Esophagus squamous epithelium (tissue), 4 donors: ENCODE measurements at regions not wholly inside any gene's neighbourhood (a gene's known extent, or its start where the extent isn't known, plus 50 kb on each side); places are given as distances from the start of the nearest gene placed in this dataset.

Experiments
- CTCF ChIP-seq, 6 experiments: fragments of 450-650 bp in 4 of 6; fragments of 200-600 bp in 2 of 6; sonication (generic) in 2 of 6; IDR thresholded peaks; one replicate each; pipeline ENCODE4 v1.5.1; 2016 to 2019; ENCODE audit warnings: antibody characterized with exemption in 6 of 6, mild to moderate bottlenecking in 4 of 6, moderate library complexity in 4 of 6
- POLR2A ChIP-seq, 4 donors: fragments of 450-650 bp; IDR thresholded peaks; one replicate each; pipeline ENCODE4 v1.6.1; 2017; ENCODE audit warnings: antibody characterized with exemption in 4 of 4, mild to moderate bottlenecking in 4 of 4, moderate library complexity in 3 of 4

GRCh38 chr1:184287001-184287400, 99.8 kb upstream of the C1orf21 start:
- no peak for TF ChIP-seq CTCF (IDR thresholded peaks at IDR 0.05)
- no peak for TF ChIP-seq POLR2A (IDR thresholded peaks at IDR 0.05)
